ENCODE measurements at regions not wholly inside any gene's neighbourhood (a gene's known extent, or its start where the extent isn't known, plus 50 kb on each side); places are given as distances from the start of the nearest gene placed in this dataset.
"Not testable (repeated sequence)": the region's sequence is repeated elsewhere in the genome, so short reads cannot be mapped to it uniquely, and the experiment has no call there.

DNA sequence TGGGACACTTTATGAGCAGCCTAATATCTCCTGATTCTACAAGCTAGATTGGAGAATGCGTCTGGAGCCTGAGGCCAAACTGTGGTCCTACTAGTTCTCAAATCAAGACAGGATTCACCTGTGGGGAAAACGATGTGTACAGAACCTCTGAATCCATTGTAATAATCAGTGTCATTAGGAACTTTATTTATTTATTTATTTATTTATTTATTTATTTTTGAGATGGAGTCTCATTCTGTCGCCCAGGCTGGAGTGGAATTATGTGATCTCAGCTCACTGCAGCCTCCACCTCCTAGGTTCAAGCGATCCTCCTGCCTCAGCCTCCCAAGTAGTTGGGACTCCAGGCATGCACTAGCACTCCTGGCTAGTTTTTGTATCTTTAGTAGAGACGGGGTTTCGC is 52.6 kb upstream of the KIF26B start:
- not testable (repeated sequence) for DNase-seq

DNA sequence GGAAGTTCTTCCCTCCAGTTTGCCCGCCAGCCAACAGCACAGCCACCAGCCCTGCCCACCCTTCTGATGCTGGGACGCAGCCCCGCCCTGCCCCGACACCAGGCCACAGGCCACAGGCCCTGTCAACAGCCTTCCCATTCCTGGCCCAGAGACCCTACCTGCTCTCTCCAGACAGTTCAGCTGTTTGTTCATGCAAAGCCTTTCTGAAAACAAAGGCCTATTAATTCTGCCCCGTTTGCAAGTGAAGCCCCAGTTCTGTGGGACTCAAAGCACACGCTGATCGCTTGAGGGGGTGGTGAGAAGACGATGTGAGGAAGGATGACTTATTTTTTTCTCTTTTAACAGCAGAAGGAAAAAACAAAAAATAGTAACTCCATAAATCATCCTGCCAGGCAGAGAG is 55.4 kb upstream of the KIF26B start:
- DNase-seq = no peak

DNA sequence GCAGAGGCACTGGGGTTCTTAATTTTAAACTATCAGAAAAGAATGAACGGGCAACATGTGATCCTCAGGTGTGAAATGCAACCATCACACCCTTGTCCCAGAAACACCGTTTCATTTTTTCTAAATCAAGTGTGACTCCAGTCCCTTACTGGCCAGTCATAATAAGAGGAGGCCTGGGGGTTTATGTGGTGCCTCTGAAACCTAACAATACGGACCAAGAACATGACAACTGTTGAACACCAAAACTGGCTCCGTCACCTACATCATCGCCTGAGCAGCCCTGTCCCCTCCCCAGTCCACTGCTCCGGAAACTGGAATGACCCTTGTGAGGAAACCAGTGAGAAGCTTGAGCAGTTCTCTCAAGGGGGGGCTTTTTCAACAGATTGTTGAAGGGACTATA is 55.9 kb upstream of the KIF26B start:
- DNase-seq = no peak

DNA sequence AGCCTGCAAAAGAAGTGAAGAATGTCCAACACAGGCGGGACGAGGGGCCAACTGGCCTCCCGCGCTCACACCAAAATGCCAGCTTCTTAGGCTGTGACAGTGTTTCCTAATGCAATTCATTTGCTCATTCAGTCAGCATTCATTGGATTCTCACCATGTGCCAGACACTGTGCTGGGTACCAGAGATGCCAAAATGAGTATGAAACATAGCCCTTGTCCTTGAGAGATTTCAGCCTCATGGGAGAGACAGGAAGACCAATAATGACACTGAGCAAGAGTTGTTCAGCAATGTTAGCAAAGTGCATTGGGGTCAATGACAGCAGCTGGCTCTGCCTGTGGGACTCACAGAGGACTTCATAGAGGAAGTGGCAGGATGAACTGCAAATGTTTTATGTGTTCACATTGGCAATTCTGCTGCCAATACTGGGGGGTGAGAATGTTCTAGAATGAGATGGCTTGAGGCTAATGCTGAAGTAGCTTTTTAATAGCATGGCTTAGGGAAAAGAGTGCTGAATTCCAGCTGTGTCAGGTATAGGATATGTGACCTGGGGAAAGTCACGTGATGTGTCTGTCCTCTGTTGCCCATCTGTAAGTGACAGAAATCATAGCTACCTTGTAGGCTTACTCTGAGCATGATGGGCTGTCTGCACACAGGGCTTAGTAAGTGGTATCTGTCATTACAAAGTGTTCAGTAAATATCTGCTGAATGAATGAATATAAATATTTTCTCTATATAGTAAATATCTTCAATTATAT is 58.3 kb upstream of the KIF26B start:
- DNase-seq = no peak

DNA sequence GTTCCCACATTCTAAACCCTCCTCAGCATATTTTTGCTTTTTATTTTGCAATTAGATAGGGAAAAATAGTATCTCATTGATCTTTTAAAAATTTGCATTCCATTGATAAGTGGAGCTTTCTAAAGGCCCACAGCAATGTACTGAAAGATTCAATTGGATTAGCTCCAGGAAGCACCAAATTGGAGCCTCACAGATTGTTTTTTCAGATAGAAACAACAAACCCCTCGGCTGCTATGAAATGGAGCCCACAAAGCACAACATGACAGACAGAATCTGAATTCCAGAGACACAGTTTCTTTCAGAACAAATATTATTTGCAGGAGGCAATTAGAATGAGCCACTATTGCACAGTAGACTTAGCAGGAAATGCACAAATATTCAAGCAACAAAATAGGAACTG is 58.9 kb upstream of the KIF26B start:
- DNase-seq = no peak

DNA sequence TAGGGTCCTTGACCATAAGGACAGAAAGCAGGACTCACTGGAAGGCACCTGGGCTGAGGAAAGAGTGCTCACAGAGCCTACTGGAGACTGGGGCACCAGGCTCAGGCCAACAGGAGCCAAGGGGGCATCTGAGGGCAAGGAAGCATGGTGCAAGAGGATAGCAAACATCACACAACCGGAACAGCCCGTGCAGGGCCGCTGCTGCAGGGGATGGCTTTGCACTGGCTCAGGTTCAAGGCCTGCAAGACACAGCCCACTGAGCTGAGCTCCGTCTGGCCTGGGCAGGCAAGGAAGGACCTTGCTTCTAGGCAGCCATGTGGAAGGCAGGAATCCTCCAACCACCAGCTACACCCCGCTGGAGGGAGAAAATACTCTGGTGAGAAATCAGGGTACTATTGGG is 59.8 kb upstream of the KIF26B start:
- DNase-seq = no peak

DNA sequence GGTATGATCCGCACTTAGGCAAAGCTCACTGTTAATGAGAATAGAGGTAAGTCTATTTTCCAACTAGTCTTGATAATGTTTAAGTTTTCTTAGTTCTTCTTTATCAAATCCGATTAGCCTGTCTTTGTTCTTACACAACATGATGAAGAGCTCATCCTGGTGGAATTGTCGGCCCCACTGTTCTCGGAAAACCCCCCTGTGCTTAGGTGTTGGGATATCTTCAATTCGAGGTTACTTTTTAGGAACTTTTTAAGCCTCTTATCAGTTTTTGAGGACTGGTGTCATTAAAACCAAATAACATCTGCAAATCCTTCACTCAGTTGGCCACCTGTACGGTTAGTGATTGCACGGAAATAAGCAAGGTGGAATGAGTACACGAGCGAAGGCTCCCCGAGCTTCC is 60.7 kb upstream of the KIF26B start:
- DNase-seq = no peak

DNA sequence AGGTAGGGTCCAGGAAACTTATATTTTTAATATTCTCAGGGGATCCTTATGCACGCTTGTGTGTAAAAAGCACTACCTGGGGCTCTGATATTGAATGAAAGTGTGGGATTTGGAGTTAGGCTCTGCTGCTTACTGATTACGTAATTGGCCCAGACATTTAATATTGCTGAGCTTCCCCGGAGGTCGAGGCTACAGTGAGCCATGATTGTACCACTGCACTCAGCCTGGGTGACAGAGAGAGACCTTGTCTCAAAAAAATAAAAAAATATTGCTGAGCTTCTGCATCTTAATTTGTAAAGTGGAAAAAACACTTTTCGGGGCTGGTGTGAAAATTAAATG is 62.2 kb upstream of the KIF26B start:
- DNase-seq = no peak

DNA sequence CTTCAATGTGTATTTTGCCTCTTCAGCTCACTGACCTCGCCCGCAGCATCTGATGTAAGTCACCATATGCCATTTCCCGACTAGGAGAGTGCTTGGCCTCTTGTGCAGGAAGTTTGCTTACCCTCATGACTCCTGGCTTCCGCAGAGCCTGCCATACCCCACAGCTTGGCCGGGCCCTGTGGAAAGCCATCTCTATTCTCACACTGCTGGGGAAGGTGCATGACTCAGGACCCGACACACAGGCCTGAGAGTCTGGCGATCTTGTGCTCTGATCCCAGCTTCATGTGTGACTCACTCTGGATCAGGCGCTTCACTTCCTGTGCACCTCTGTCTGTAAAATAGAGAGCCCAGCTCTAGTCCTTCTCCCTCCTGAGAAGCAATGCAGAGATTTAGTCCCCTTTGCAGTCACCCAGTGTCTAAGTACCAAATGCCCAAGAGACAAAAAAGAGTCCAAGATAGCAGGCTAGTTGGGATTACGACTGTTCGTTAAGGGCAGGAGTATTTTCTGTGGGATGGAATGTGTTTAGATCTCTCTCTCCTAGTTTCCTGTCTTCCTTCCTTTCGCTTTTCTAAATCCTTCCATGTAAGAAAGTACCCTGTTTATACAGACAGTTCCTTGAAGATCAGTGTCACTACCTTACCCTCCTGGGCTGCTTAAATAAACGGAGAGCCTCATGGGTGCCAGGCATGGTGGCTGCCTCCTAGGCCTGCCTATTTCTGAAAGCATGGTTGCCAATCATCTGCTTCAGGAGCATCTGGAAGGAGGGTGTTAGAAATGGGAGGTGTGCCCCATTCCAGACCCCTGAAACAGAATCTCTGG is 62.8 kb upstream of the KIF26B start:
- DNase-seq = no peak

DNA sequence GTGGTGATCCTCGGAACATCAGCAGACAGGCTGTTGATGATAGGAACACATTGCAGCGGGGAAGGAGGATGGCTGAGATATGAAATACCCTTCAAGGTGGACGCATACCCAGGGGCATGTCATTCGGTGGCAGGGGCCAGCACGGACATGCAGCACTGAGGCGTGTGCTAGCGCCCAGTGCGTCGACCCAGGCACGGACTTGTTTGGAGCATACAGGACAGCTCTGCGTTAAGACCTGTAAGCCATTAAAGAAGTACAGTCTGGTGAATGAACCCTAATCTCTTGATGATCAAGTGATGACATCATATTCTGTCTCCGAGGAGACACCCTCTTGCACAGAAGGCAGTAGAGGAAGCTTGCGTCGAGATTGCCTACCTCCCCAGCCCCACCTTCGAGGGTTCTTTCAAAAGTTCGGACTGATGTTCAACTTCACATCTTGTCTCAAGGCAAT is 63.6 kb upstream of the KIF26B start:
- no peak for DNase-seq

DNA sequence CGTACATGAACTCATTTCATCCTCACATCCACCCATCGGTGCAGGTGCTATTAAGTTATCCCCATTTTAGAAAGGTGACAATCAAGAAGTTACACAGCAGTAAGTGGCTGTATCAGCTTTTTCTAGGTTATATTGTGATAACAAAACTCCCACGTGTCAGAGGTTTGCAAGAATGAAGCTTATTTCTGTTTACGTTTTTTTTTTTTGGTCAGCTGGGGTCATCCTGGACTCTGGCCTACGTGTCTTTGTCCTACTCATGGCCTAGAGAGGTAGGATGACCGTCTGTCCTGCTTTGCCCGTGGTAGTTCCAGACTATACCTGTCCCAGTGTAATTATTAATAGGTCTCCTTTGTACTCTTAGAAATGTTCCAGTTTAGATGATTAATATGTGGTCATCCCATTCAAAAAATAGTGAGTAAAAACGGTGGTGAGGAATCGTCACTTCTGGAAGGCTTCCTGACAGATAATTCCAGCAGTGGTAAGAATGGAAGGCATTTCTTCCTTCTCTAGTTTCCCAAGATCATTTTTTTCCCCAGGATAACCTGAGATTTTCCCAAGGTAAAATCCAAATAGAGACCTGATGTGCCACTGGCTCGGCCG is 64.2 kb upstream of the KIF26B start:
- DNase-seq = no peak

DNA sequence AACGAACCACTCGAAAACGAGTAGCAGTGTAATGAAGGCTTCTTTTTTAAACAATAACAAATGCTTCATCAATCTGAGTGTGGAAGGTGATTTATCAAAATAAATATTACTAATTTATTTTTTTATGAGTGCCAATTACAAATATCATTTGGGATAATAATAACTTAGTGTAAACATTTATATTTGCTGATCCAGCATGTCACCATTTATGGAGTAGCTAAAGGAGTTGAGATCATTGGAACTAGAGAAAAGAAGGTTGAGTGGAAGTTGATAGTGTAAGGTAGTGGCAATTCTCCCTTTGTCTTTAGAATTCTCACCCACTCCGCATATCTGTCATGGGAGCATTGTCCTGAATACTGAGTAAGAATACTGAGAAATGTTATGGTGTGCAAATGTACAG is 67.1 kb upstream of the KIF26B start:
- DNase-seq = no peak

DNA sequence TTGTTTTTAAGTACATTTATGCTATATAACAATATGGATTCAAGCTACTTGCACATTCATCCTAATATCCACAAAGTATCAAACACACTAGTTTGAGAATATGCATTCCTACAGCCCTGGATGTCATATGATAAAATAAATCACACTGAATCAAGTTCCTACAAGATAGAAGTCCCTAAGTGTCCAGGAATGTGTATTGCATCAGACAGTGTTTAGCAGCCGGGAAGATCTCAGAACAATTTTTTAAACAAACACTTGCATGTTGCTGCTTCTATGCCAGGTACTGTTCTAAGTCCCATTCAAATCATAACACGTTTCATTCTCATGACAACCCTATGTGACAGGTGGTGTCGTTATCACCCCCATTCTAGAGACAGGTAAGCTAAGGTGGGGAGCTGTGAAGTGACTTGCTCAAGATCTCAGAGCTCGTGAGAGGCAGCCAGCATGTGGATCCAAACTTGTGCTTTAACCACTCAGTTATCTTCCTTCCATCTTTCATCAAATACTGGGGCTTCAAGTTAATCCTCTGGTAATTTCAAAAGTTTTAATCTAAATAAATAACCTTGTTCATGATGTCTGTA is 68.3 kb upstream of the KIF26B start:
- no peak for DNase-seq

DNA sequence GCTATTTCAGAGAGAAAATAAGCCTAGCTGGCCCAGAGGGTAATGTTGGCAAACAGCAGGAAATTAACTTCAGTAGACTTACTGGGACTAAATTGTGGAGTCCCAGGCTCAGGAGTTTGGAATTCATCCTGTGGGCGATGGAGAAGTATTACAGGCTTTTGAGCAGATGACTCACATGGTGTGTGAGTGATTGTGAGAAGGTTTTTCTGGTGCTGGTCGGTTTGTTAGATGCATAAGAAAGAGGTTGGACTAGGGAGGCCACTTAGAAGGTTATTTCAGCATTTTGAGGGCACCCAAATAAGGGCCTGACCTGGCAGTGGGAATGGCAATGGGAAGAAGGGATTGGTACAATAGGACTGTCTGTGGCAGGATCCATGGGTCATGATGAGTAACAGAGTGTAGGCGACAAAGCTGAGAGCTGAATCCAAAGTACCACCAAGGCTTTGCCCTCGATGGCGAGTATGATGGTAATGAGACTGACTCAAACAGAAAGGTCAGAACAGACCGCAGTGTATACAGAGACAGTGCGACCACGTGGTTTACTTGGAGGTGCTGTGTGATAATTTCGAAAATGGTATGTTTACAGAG is 69.2 kb upstream of the KIF26B start:
- DNase-seq = no peak

DNA sequence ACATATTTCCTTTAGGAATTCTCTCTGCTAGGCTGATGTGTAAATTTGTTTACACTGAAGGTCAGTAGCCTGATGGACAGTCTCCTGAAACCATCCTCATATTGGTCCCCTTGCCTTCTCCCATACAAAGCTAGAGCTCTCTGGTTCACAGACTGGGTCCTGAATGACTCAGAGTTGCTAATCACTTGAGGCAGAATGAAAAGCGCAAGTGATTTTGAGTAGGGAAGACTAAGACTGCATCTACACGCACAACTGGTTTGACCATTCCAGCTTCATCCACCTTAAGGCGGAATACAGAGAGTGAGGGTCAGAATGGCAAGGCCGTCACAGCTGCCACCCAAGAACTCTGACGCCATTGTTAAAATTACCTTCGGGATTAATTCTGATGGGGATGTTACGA is 70.2 kb upstream of the KIF26B start:
- DNase-seq = no peak

DNA sequence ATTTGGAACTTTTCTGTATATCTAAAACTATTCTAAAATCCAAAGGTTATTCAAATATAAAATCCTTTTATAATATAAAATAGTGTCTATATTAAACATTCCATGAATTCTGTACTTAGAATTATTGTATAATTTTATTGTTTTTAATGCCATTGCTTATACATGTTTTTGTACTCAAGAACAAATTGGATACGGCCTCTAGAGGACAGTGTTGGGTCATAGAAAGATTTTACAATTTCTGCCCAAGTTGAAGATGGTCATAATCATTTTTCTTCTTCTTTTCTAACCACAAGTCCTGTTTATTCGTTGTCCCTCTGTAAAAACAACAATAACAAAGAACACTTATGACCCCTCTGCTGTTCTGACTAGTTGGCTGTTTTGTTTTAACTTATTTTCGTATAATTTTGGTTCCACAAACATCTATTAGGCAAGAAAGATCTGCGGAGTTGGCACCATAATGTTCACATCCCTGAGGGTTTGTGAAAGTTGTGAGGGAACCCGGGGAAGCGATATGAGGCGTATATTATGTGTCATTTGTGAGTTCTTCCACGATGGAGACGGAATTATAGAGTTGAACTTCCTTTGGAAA is 75.7 kb upstream of the KIF26B start:
- peak; percentile 32 for DNase-seq

DNA sequence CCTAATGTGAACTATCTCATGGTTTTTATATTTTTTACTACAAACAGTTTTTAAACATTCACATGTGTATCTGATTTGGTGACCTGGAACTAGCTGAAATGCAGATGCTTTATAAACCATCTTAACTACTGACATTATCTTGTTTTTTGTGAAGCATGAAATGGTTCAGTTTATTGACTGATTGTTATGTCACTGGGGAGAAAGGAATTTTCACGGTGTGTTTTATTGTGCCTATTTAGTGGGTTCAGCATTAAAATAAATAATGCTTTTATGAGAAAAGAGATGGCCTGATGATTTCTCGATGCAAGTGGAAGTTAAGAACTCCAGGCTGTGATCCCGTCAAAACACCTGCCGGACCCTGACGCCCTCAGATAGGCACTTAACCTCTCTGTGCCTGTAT is 79.9 kb upstream of the KIF26B start:
- no peak for DNase-seq

DNA sequence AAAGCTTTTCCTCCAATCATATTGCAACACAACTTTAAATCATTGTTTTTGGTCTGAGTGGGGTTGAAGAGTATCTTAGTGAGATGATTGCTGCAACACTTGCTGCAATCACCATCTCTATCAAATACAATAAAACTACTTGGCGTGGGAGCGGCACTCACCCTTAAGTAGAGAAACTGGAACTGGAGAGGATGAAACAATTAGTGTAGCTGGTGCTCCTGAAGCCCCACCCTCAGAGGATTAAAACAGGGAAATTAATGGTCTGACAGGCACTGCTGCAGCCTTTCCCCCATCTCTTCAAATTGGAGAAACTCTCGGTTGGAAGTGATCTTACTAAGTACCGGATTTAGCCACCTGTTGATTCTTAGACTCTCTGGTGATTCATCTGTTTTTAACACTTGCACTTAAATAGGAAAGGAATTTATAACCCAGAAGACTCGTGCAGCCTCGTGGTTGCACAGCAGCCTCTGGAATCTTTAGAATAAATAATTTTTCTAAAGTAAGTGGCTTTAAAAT is 80.5 kb upstream of the KIF26B start:
- DNase-seq = no peak

DNA sequence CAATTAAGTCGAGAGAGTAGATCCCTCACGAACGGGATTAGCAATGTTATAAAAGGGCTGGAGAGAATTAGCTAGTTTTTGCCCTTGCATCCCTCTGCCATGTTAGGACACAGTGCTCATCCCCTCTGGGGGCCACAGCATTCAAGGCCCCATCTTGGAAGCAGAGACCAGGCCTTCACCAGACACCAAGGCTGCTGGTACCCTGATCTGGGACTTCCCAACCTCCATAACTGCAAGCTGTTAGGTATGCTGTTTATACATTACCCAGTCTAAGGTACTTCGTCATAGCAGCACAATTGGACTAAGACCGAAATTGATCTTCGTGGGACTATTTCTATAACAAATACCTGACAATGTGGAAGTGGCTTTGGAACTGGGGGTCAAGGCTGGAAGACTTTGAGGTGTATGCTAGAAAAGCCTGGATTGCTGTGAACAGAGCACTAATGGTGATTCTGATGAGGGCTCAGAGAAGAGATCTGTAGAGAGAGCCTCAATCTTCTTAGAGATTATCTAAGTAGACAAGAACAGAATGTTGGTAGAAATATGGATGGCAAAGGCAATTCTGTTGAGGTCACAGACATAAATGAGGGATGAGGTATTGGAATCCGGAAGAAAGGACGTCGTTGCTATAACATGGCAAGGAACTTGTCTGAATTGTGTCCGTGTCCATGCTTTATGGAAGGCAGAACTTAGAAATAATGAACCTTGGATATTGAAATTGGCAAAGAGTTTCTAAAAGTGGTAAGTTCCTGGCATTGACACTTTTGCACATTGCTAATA is 83.8 kb upstream of the KIF26B start:
- DNase-seq = no peak

DNA sequence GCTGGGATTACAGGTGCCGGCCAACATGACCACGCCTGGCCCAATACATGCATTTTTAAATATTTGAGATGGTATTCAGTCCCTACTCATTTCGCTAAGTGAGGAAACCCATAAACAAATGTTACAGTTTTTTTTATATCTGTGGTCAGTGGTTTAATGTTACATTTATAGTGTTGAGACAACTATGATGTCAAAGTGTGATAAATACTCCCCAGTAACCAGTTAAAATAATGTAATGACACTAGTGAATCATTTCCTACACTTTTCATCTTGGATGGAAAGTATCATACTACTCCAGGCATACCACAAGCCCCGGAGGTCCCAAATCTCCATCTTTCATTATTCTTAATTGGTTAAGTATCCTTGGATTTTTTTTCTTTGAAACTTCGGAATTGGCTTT is 87.5 kb upstream of the KIF26B start:
- no peak for DNase-seq

DNA sequence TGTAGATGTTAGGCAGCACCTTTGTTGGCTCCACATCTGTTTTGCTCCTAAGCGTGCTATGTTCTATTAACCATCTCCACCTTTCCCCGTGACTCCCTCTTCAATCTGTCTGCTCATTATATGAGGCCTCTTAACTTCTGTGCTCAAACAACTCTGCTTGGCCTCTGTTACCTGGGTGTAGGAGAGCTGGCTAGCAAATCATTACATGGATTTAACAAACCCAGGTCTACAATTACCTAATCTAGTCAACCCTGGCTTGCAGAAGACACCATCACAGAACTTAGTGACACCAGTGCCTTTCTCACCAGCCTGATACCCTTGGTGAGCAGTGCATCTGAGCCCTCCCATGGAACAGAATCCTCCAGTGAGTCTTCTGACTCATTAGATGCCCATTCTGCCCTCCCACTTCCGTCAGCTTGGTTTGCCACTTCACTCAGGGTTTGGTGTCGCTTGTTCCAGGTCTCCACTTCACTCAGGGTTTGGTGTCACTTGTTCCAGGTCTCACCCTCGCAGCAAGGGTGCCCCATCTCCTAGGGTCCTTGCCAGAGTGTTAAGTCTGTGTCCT is 92.0 kb upstream of the KIF26B start:
- DNase-seq = no peak

DNA sequence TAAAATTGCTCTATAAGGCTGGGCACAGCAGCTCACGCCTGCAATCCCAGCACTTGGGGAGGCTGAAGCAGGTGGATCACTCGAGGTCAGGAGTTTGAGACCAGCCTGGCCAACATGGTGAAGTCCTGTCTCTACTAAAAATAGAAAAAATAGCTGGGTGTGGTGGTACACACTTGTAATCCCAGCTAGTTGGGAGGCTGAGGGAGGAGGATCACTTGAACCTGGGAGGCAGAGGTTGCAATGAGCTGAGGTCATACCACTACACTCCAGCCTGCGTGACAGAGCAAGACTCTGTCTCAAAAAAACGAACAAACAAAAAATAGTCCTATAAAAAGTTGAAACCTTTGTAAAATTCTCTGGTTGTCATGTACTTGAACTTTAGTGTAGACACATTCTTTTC is 93.0 kb upstream of the KIF26B start:
- not testable (repeated sequence) for DNase-seq

Data from NCI-H2227 treated with DMSO at 0.1 percent for 48 hours (cell line).